Dedifferentiated amniotic fluid mesenchymal stem cell (primary cell): ENCODE measurements at regions not wholly inside any gene's neighbourhood (a gene's known extent, or its start where the extent isn't known, plus 50 kb on each side); places are given as distances from the start of the nearest gene placed in this dataset.
"Not testable (repeated sequence)": the region's sequence is repeated elsewhere in the genome, so short reads cannot be mapped to it uniquely, and the experiment has no call there.

Experiments
- DNase-seq: peaks from one replicate; pipeline ENCODE4 v3.0.0-alpha.2; 2016; ENCODE audit errors: extremely low spot score

- DNase-seq: peak; percentile 59
These were observed 1973.0 kb upstream of the FLRT2 start for GRCh38 chr14:83556746-83557453.

- DNase-seq: no peak
These were observed 1971.0 kb upstream of the FLRT2 start for GRCh38 chr14:83558946-83559345.

GRCh38 chr14:83559721-83560120 is 1970.2 kb upstream of the FLRT2 start:
- DNase-seq: peak; percentile 64

- no peak for DNase-seq
These were observed 1968.7 kb upstream of the FLRT2 start for GRCh38 chr14:83561261-83561660.

- no peak for DNase-seq
These were observed 1963.4 kb upstream of the FLRT2 start for GRCh38 chr14:83566567-83566966.

- no peak for DNase-seq
These were observed 1961.8 kb upstream of the FLRT2 start for GRCh38 chr14:83568141-83568540.

GRCh38 chr14:83575301-83575700 is 1954.6 kb upstream of the FLRT2 start:
- no peak for DNase-seq

- DNase-seq: no peak
These were observed 1946.7 kb upstream of the FLRT2 start for GRCh38 chr14:83583201-83583600.

GRCh38 chr14:83594874-83595273 is 1935.1 kb upstream of the FLRT2 start:
- DNase-seq: no peak

GRCh38 chr14:83607682-83608081 is 1922.3 kb upstream of the FLRT2 start:
- no peak for DNase-seq

GRCh38 chr14:83611491-83611890 is 1918.5 kb upstream of the FLRT2 start:
- no peak for DNase-seq

GRCh38 chr14:83611906-83612390 is 1918.0 kb upstream of the FLRT2 start:
- DNase-seq: no peak

GRCh38 chr14:83614956-83615355 is 1915.0 kb upstream of the FLRT2 start:
- no peak for DNase-seq

- DNase-seq: no peak
These were observed 1905.4 kb upstream of the FLRT2 start for GRCh38 chr14:83624541-83624940.

- no peak for DNase-seq
These were observed 1897.6 kb upstream of the FLRT2 start for GRCh38 chr14:83632375-83632774.

GRCh38 chr14:83638748-83639504 is 1891.0 kb upstream of the FLRT2 start:
- DNase-seq: no peak

GRCh38 chr14:83639505-83639875 is 1890.5 kb upstream of the FLRT2 start:
- not testable (repeated sequence) for DNase-seq

GRCh38 chr14:83646228-83646627 is 1883.7 kb upstream of the FLRT2 start:
- no peak for DNase-seq

- DNase-seq: no peak
These were observed 1869.3 kb upstream of the FLRT2 start for GRCh38 chr14:83660597-83660996.

GRCh38 chr14:83664389-83664788 is 1865.6 kb upstream of the FLRT2 start:
- DNase-seq: no peak

GRCh38 chr14:83689265-83689664 is 1840.7 kb upstream of the FLRT2 start:
- DNase-seq: no peak

GRCh38 chr14:83697099-83697498 is 1832.8 kb upstream of the FLRT2 start:
- DNase-seq: no peak

- DNase-seq: no peak
These were observed 1827.3 kb upstream of the FLRT2 start for GRCh38 chr14:83702619-83703018.
